Anterior cingulate cortex (tissue), 58 donors: ENCODE measurements at regions not wholly inside any gene's neighbourhood (a gene's known extent, or its start where the extent isn't known, plus 50 kb on each side); places are given as distances from the start of the nearest gene placed in this dataset.
A peak's percentile ranks its signal among the peaks of the same experiment; 100 is the strongest.
"Not testable (repeated sequence)": the region's sequence is repeated elsewhere in the genome, so short reads cannot be mapped to it uniquely, and the experiment has no call there.

Experiments used
- DNase-seq, 58 donors: peaks; one replicate each; lab custom pipeline; 2025; lab: John Stamatoyannopoulos, UW

DNA sequence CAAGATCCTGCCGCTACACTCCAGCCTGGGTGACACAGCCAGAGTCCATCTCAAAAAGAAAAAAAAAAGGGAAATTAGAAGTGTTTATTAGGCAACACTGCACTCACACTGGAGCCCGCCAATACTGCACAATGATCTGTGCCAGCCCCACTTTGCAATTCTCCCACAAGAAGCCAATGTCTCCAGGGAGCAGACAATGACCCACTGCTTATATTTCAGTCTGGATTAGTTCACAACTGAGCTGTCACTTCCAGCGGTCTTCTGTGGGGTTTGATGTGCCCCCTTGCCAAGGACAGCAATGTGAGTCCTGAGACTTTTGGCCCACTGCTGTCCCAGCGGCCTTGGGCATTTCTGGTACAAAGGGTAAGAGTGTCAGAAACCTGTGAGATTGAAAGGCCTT is 85.6 kb upstream of the PPM1B start:
- DNase-seq: peak in 29 of 58 donors; percentile 2 to 62 (median 15)

DNA sequence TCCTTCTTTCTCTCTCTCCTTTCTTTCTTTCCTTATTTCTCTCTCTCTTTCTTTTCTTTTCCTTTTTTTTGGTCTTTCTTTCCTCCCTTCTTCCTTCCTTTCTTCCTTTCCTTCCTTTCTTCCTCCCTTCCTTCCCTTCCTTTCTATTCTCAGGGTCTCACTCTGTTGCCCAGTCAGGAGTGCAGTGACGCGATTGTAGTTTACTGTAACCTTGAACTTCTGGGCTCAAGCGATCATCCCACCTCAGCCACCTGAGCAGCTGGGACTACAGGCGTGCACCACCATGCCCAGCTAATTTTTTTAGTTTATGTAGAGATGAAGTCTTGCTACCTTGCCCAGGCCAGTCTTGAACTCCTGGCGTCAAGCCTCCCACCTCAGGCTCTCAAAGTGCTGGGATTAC is 83.8 kb upstream of the PPM1B start:
- no peak for DNase-seq

- DNase-seq: peak in 34 of 58 donors; percentile 12 to 70 (median 46)
These were observed 82.0 kb upstream of the PPM1B start for GRCh38 chr2:44086629-44087028.

DNA sequence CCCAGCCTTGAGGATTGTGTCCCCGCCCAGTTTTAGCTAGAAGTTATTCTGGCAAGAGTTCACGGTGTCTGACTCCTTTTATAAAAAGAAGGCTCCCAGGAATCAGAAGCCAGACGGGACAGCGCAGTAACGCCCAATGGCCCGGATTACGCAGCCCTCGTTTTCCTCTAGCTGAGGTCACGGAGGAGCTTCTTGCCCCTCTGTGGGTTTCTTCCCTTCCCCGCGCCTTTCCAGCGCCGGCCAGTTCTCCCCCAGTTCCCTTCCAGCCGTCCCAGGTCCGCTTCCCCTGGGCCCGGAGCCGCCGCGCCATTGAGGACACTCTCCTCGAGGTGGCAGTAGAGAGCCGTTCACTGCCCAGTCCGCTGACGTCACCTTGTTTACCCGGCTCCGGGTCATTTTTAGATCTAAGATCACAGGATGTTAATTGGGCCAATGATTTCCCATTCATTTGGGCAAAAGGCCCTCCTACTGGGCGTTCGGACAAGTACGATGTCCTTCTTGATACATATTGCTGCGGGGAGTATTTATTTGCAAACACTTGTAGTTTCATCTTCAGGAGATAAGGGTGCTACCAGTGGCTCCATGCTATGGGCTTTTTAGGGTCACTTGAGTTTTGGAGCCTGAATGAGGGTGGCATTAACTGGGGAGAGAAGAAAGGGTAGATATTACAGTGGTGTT is 81.5 kb upstream of the PPM1B start:
- peak; percentile 14 to 93 (median 82) for DNase-seq

DNA sequence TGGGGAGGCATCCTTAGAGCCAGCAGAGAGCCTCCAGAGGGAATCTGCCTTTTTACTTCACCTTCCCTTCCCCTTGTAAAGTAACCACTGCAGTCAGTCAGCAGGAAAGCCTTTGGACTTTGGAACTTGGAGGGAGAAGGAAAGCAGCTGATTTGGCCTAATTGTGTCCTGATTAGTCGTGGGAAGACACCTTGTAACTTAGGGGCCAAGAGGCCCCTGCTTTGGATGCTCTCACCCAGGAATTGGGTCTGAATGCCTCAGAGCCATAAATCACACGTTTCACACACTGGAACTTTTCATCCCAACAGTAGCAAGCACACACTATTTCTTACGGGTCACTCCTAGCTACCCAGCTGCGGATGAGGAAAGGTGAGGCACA is 81.0 kb upstream of the PPM1B start:
- peak in 5 of 58 donors; percentile 25 to 55 (median 42) for DNase-seq

- not testable (repeated sequence) for DNase-seq
These were observed 76.2 kb upstream of the PPM1B start for GRCh38 chr2:44092519-44092918.

DNA sequence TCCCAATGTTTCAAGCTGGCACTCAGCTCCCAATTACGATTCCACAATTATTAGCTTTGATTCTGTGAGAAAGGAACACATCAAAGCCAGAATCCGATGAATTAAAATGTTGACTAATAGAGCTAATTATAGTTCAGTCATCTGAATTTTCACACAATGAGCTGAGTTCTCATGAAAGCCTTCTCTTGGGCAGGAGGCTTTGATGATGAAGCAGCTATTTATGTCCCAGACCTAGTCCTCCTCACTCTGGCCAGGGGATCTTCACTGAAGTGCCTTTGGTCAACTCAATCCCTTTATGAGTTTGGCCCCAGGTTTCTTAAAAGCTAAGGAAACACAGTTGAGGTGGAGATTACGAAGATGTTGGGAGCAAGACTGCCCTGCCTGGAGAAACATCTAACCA is 74.7 kb upstream of the PPM1B start:
- DNase-seq: no peak

- DNase-seq: no peak
These were observed 71.3 kb upstream of the PPM1B start for GRCh38 chr2:44097322-44097907.

GRCh38 chr2:44098050-44098449 is 70.6 kb upstream of the PPM1B start:
- no peak for DNase-seq

DNA sequence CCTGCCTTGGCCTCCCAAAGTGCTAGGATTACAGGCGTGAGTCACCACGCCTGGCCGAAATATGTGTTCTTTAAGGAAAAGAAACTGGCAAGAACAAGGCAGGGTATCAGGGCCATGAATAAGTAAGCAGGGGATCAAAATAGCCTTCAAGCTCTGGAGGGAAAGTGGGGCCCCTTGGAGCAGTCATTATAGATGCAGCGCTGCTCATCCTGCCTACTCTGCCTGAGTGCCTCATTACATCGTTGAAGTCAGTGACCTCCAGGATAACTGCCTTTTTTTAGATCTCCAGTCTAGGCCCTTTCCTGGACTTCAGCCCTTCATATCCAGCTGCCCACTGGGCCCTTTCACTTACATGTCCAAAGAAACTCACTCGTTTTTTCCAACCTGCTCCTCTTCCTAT is 69.8 kb upstream of the PPM1B start:
- DNase-seq: no peak

DNA sequence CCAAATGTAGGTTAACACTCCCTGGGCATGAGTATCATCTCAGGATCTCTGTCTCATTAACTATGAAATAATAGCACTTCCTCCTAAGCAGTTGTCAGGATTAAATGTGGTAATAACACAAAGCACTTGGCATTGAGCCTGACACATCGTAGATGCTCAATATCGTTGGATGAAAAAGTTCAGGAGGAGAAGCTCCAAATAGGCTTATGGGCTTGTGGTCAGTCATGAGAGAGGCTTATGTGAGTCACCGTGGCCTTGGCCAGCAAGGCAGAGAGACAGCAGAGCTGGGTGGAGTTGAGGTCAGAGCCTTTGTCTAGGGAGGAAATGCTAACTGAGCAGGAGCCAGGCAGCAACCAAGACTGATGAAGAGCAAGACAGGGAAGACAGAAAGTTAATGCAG is 68.3 kb upstream of the PPM1B start:
- peak in 1 of 58 donors; percentile 13 for DNase-seq

- DNase-seq: no peak
These were observed 67.4 kb upstream of the PPM1B start for GRCh38 chr2:44101246-44101645.

DNA sequence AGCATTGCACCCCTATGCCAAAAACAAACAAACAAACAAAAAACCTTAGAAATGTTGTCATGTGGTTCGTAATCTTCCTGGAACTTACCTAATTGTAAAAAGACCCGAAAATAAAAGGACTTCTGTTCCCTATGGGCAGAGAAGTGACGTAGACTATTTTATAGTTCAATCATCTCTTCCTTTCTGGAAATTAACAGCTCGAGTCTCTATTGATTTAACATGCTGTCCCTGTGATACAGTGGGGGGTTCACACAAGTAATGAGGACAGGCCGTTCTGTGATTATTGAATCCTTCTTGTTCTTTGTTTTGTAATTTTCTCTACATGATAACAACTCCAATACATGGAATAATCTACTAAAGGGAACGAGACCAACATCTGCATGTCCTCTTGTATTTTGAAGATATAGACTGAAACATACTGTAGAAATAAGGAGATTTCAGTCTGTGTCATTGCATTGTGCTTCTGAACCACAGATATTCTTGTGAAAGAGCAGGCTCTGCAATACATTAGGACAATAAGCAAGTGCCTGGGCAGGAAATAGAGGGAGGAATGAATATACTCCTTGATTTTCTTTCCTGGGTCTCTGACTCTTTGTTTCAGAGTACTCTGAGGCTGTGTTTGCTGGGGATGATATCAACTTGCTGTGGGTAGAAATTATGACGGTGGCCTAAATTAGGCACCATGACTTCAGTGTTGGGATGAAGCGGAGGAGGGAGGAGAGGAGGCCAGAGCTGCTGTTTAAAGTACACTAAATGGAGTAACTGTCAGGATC is 65.7 kb upstream of the PPM1B start:
- no peak for DNase-seq

DNA sequence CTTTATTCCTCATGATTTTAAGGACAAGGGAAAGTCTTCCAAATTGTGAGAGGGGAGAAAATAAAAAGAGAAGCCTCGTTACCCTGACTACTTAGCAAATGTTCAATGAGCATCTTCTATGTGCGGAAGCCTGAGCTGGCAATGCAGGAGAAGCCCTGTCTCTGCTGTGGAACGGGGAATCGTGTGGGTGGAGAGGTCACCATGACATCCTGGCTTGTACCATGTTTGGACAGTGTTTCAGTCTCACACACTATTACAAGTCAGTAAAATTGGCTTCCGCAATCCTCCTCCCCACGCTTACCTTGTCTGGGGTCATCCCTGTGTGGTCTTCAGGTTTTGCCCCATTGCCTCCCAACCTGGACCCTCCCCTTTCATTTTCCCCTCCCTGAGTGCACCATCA is 65.0 kb upstream of the PPM1B start:
- no peak for DNase-seq

DNA sequence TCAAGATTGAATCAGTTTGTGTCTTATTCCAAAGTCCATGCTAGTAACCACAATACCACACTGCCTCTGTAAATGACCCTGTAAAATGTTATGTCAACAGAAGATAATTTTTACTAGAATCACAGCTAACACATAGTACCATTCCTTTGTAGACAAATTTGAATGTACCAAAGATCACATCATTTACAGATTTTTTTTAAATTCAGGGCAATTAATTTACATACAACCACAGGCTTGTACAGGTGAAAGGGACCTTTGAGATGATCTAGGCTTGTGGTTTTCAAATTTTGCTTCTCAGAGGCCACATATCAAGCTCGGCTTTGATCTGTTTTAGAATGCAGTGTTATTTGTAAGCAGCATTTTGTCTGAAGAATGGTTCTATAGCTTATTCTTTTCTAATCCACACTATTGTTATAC is 63.8 kb upstream of the PPM1B start:
- DNase-seq: no peak

DNA sequence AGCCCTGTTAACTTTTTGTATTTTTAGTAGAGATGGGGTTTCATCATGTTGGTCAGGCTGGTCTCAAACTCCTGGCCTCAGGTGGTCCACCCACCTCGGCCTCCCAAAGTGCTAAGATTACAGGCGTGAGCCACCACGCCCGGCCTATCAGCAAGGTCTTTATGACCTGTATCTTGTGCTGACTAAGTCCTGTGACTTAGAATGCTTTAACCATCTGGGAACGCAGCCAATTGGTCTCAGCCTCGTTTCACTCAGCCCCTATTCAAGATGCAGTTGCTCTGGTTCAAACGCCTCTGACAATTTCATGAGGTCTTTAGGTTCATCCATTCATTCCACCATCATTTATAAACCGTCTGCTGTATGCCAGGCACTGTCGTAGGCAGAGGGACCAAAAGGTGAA is 62.2 kb upstream of the PPM1B start:
- DNase-seq: not testable (repeated sequence)

DNA sequence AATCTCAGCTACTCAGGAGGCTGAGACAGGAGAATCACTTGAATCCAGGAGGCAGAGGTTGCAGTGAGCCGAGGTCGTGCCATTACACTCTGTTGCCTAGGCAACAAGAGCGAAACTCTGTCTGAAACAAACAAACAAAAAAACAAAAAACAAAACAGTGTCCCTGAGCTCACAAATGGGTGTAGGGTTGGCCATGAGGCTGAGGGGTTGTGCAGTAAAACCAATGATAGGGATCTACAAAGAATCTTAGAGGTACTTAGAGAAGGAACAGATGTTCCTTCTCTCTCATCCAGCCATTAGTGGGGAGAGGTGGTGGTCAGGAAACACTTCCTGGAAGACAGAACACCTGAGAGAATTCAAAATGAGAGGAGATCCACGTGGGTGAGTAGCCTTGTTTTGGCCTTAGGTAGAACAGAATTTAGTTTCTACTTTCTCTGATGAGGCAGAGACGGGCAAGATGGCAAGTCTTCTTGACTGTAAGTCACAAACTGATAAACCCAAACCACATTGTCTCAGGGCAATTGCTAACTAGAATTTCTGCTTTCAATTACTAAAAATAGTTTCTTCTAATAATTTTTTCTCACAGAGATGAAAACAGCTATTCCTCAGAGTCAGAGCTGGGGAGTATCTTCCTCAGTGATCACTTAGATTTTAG is 61.5 kb upstream of the PPM1B start:
- DNase-seq: no peak

DNA sequence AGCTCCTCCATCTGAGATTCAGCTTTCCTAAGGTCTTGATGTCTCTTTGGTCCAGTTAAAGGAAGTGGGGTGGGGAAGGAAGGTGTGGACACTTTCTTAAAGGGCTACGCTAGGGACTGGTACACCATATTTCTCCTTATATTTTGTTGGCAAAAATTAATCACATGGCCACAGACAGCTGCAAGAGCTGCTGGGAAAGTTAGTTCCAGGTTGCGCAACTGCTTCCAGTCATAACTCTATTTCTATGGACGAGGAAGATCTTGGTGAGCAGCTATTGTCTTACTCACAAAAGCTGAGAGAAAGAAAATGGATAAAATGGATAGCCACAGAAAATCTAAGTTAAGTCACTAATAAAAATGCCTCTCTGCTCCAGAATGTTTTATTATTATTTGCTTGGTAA is 60.7 kb upstream of the PPM1B start:
- DNase-seq: no peak

DNA sequence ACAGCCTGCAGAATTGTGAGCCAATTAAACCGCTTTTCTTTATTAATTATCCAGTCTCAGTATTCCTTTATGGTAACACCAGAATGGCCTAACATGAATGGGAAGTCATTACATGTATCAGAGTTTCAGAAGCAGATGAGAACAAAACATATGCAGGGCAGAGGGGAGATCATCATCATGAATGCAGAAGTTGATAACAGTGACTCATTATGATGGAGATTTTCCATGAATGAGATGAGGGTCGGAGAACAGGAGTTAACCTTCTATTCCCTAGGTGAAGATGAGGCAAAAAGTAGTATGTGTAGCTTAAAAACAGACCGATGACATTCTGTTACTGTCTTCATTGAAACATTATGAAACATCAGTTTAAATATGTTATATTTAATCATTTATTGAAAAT is 59.5 kb upstream of the PPM1B start:
- DNase-seq: no peak

- no peak for DNase-seq
These were observed 58.2 kb upstream of the PPM1B start for GRCh38 chr2:44110444-44110843.

DNA sequence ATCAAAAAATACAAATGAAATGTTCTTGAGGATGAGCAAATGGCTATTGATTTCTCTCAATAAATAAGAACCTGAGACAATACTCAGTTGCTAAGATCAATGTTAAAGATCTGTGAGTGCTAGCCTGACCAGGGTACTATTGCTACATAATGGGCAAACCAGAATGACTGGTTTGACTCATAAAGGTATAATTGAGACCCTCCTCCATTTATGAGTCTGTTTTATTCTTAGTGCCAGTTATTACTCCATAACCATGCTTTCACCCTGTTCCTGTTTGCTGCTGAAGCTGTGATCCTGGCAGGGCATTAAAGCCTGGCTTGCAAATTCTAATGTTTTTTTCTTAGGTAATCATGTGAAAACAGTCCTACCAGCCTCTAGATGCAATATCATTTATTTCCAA is 56.6 kb upstream of the PPM1B start:
- DNase-seq: no peak
